ENCODE measurements at regions not wholly inside any gene's neighbourhood (a gene's known extent, or its start where the extent isn't known, plus 50 kb on each side); places are given as distances from the start of the nearest gene placed in this dataset.

DNA sequence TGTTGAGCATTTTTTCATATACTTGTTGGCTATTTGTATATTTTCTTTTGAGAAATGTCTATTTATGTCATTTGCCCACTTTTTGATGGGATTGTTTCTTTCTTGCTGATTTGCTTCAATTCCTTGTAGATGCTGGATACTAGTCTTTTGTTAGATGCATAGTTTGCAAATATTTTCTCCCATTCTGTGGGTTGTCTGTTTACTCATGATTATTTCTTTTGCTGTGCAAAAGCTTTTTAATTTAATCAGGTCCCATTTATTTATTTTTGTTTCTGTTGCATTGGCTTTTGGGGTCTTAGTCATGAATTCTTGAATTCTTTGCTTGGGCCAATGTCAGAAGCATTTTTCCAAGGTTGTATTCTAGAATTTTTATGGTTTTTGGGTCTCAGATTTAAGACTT, 251.7 kb downstream of the WNT5A start:
- TF ChIP-seq EZH2 (IDR thresholded peaks at IDR 0.05; ENCODE audit: low read length, unreplicated experiment), result no peak
- TF ChIP-seq, protein P1, sequence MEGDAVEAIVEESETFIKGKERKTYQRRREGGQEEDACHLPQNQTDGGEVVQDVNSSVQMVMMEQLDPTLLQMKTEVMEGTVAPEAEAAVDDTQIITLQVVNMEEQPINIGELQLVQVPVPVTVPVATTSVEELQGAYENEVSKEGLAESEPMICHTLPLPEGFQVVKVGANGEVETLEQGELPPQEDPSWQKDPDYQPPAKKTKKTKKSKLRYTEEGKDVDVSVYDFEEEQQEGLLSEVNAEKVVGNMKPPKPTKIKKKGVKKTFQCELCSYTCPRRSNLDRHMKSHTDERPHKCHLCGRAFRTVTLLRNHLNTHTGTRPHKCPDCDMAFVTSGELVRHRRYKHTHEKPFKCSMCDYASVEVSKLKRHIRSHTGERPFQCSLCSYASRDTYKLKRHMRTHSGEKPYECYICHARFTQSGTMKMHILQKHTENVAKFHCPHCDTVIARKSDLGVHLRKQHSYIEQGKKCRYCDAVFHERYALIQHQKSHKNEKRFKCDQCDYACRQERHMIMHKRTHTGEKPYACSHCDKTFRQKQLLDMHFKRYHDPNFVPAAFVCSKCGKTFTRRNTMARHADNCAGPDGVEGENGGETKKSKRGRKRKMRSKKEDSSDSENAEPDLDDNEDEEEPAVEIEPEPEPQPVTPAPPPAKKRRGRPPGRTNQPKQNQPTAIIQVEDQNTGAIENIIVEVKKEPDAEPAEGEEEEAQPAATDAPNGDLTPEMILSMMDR (conservative IDR thresholded peaks at IDR 0.05; ENCODE audit: low read depth, low read length), result no peak

All from PC-3 (cell line).